Trophoblast cell (in vitro differentiated cells and primary cell): ENCODE measurements at regions not wholly inside any gene's neighbourhood (a gene's known extent, or its start where the extent isn't known, plus 50 kb on each side); places are given as distances from the start of the nearest gene placed in this dataset.

Experiments
- DNase-seq, 2 donors: peaks; one replicate each; pipeline ENCODE4 v3.0.0-alpha.2; 2016
- H2AFZ ChIP-seq: 2 replicates; pipeline ENCODE4 v1.6.1; 2013; ENCODE audit warnings: low read length, moderate library complexity, mild to moderate bottlenecking; ENCODE audit not compliant: insufficient read depth, poor library complexity
- H2AK5ac ChIP-seq: 2 replicates; pipeline ENCODE4 v1.6.1; 2013; ENCODE audit warnings: mild to moderate bottlenecking, low read length
- H2BK120ac ChIP-seq: 2 replicates; pipeline ENCODE4 v1.6.1; 2013; ENCODE audit warnings: low read length, mild to moderate bottlenecking, moderate library complexity; ENCODE audit not compliant: insufficient read depth, poor library complexity
- H2BK12ac ChIP-seq: 2 replicates; pipeline ENCODE4 v1.6.1; 2013; ENCODE audit warnings: mild to moderate bottlenecking, low read length, moderate library complexity
- H2BK5ac ChIP-seq: 2 replicates; pipeline ENCODE4 v1.6.1; 2013; ENCODE audit warnings: low read length, low read depth, moderate library complexity, mild to moderate bottlenecking; ENCODE audit not compliant: poor library complexity
- H3K14ac ChIP-seq: 2 replicates; pipeline ENCODE4 v1.6.1; 2013; ENCODE audit warnings: mild to moderate bottlenecking, low read length
- H3K18ac ChIP-seq: 2 replicates; pipeline ENCODE4 v1.6.1; 2013; ENCODE audit warnings: mild to moderate bottlenecking, low read length
- H3K23ac ChIP-seq: 2 replicates; pipeline ENCODE4 v1.6.1; 2013; ENCODE audit warnings: low read length
- H3K27ac ChIP-seq: 2 replicates; pipeline ENCODE4 v1.5.1; 2013; ENCODE audit warnings: low read depth, mild to moderate bottlenecking, inconsistent platforms, low read length, moderate library complexity
- H3K27me3 ChIP-seq: 2 replicates; pipeline ENCODE4 v1.6.1; 2013; ENCODE audit warnings: inconsistent platforms, mild to moderate bottlenecking, low read length, moderate library complexity; ENCODE audit not compliant: insufficient read depth
- H3K36me3 ChIP-seq, 2 experiments: 1 replicate in 1 of 2; 2 replicates in 1 of 2; pipeline ENCODE4 v1.6.1; 2013; ENCODE audit warnings: low read length in 2 of 2, mild to moderate bottlenecking in 2 of 2, moderate library complexity in 1 of 2; ENCODE audit not compliant: insufficient read depth in 2 of 2, control insufficient read depth in 1 of 2
- H3K4ac ChIP-seq: 2 replicates; pipeline ENCODE4 v1.6.1; 2013; ENCODE audit warnings: low read depth, mild to moderate bottlenecking, low read length, moderate library complexity
- H3K4me1 ChIP-seq, 2 experiments: 1 replicate in 1 of 2; 2 replicates in 1 of 2; pipeline ENCODE4 v1.6.1; 2013; ENCODE audit warnings: low read length in 2 of 2, mild to moderate bottlenecking in 2 of 2, moderate library complexity in 1 of 2; ENCODE audit not compliant: insufficient read depth in 2 of 2, control insufficient read depth in 1 of 2
- H3K4me2 ChIP-seq: 2 replicates; pipeline ENCODE4 v1.6.1; 2013; ENCODE audit warnings: inconsistent platforms, mild to moderate bottlenecking, low read length, moderate library complexity
- H3K4me3 ChIP-seq: 2 replicates; pipeline ENCODE4 v1.5.1; 2013; ENCODE audit warnings: mild to moderate bottlenecking, low read depth, low read length, inconsistent platforms
- H3K79me1 ChIP-seq: one replicate; pipeline ENCODE4 v1.6.1; 2013; ENCODE audit warnings: low read length
- H3K79me2 ChIP-seq: 2 replicates; pipeline ENCODE4 v1.6.1; 2013; ENCODE audit warnings: low read length, mild to moderate bottlenecking; ENCODE audit not compliant: control insufficient read depth, insufficient read depth, poor library complexity
- H3K9ac ChIP-seq: 2 replicates; pipeline ENCODE4 v1.6.1; 2013; ENCODE audit warnings: mild to moderate bottlenecking, low read length
- H3K9me3 ChIP-seq: 2 replicates; pipeline ENCODE4 v1.6.1; 2013; ENCODE audit warnings: low read depth, mild to moderate bottlenecking, control low read depth, inconsistent platforms, low read length; ENCODE audit not compliant: insufficient read depth
- H4K12ac ChIP-seq: 2 replicates; pipeline ENCODE4 v1.6.1; 2013; ENCODE audit warnings: low read depth, mild to moderate bottlenecking, low read length, moderate library complexity
- H4K8ac ChIP-seq: 2 replicates; pipeline ENCODE4 v1.6.1; 2013; ENCODE audit warnings: low read depth, mild to moderate bottlenecking, low read length, moderate library complexity
- H4K91ac ChIP-seq: one replicate; pipeline ENCODE4 v1.6.1; 2013; ENCODE audit warnings: low read depth, mild to moderate bottlenecking, low read length, moderate library complexity
- WGBS: extraction: QIAGEN DNeasy Blood & Tissue Kit; methylation state at CpG from one replicate; pipeline ENCODE4 v1.1.7; 2013; ENCODE audit warnings: missing lambda C conversion rate; ENCODE audit not compliant: insufficient read length, insufficient coverage; ENCODE audit errors: extremely low coverage; 5-methylcytosine and 5-hydroxymethylcytosine counted together

GRCh38 chr17:20925091-20925490 lies 117.7 kb downstream of the USP22 start:
- Histone ChIP-seq H3K4me2 (no peak overlapping the region), H2AFZ (no peak overlapping the region), H2BK120ac (no peak overlapping the region), H3K18ac (no peak overlapping the region), H4K91ac (no peak overlapping the region), H4K12ac (no peak overlapping the region), H3K9me3 (no peaks in the 10 kb centered on the region), H3K79me2 (no peaks in the 10 kb centered on the region), H3K79me1 (no peaks in the 10 kb centered on the region), H3K27me3 (no peaks in the 10 kb centered on the region), H3K4me1 (no peaks in the 10 kb centered on the region), H4K8ac (no peak overlapping the region), H2AK5ac (no peak overlapping the region), H2BK5ac (no peak overlapping the region), H3K14ac (no peak overlapping the region), H3K36me3 (no peaks in the 10 kb centered on the region), H3K4me3 (no peak overlapping the region), H3K9ac (no peak overlapping the region), H3K23ac (no peak overlapping the region), H3K27ac (no peak overlapping the region), H3K4ac (no peak overlapping the region), H2BK12ac (no peak overlapping the region)
- DNase-seq, result no peak
- no CpG with 5 or more reads among the region's 3 CpGs for WGBS

- Histone ChIP-seq H3K4ac (no peak overlapping the region), H4K8ac (no peak overlapping the region), H3K9ac (no peak overlapping the region), H3K9me3 (no peaks in the 10 kb centered on the region), H3K4me1 (no peaks in the 10 kb centered on the region), H3K27me3 (no peaks in the 10 kb centered on the region), H3K79me2 (no peaks in the 10 kb centered on the region), H3K79me1 (no peaks in the 10 kb centered on the region), H2BK12ac (no peak overlapping the region), H3K14ac (no peak overlapping the region), H3K36me3 (no peaks in the 10 kb centered on the region), H3K27ac (no peak overlapping the region), H4K12ac (no peak overlapping the region), H3K23ac (no peak overlapping the region), H3K4me3 (no peak overlapping the region), H2BK5ac (no peak overlapping the region), H4K91ac (no peak overlapping the region), H2AFZ (no peak overlapping the region), H3K18ac (no peak overlapping the region), H2BK120ac (no peak overlapping the region), H3K4me2 (no peak overlapping the region), H2AK5ac (no peak overlapping the region)
- no CpG with 5 or more reads among the region's 2 CpGs for WGBS
- DNase-seq, result no peak
Measured at GRCh38 chr17:20925954-20926353, 116.9 kb downstream of the USP22 start.

GRCh38 chr17:20926532-20926931 lies 116.3 kb downstream of the USP22 start:
- Histone ChIP-seq H3K9ac (no peak overlapping the region), H3K4me1 (no peaks in the 10 kb centered on the region), H3K27ac (no peak overlapping the region), H3K14ac (no peak overlapping the region), H3K36me3 (no peaks in the 10 kb centered on the region), H3K4me2 (no peak overlapping the region), H2BK5ac (no peak overlapping the region), H2AFZ (no peak overlapping the region), H3K79me2 (no peaks in the 10 kb centered on the region), H2AK5ac (no peak overlapping the region), H2BK120ac (no peak overlapping the region), H3K23ac (no peak overlapping the region), H4K12ac (no peak overlapping the region), H4K8ac (no peak overlapping the region), H4K91ac (no peak overlapping the region), H3K4ac (no peak overlapping the region), H2BK12ac (no peak overlapping the region), H3K27me3 (no peaks in the 10 kb centered on the region), H3K9me3 (no peaks in the 10 kb centered on the region), H3K4me3 (no peak overlapping the region), H3K79me1 (no peaks in the 10 kb centered on the region), H3K18ac (no peak overlapping the region)
- no CpG with 5 or more reads among the region's 2 CpGs for WGBS
- no peak for DNase-seq

GRCh38 chr17:20927308-20927977 lies 115.4 kb downstream of the USP22 start:
- no peak overlapping the region for H3K14ac ChIP-seq
- no peak overlapping the region for H3K18ac ChIP-seq
- H3K27ac ChIP-seq, result no peak overlapping the region
- no CpG with 5 or more reads among the region's 7 CpGs for WGBS
- no peaks in the 10 kb centered on the region for H3K79me2 ChIP-seq
- H3K4ac ChIP-seq, result no peak overlapping the region
- H3K4me3 ChIP-seq, result no peak overlapping the region
- H2BK5ac ChIP-seq, result no peak overlapping the region
- no peaks in the 10 kb centered on the region for H3K27me3 ChIP-seq
- no peak overlapping the region for H4K12ac ChIP-seq
- H3K79me1 ChIP-seq, result no peaks in the 10 kb centered on the region
- no peak overlapping the region for H3K4me2 ChIP-seq
- H3K23ac ChIP-seq, result no peak overlapping the region
- H2AK5ac ChIP-seq, result no peak overlapping the region
- no peak overlapping the region for H4K91ac ChIP-seq
- no peak overlapping the region for H3K9ac ChIP-seq
- no peaks in the 10 kb centered on the region for H3K9me3 ChIP-seq
- H4K8ac ChIP-seq, result no peak overlapping the region
- no peak for DNase-seq
- no peaks in the 10 kb centered on the region for H3K36me3 ChIP-seq
- H3K4me1 ChIP-seq, result no peaks in the 10 kb centered on the region
- H2AFZ ChIP-seq, result no peak overlapping the region
- no peak overlapping the region for H2BK120ac ChIP-seq
- no peak overlapping the region for H2BK12ac ChIP-seq
